Coronary artery (tissue), 2 donors: ENCODE measurements at regions not wholly inside any gene's neighbourhood (a gene's known extent, or its start where the extent isn't known, plus 50 kb on each side); places are given as distances from the start of the nearest gene placed in this dataset.

Experiments
- DNase-seq: peaks from one replicate; pipeline ENCODE4 v3.0.0-alpha.2; 2017; ENCODE audit warnings: low spot score
- H3K27ac ChIP-seq, 2 donors: fragments of 200-600 bp; sonication (generic); one replicate each; pipeline ENCODE4 v1.5.1; 2016 to 2019
- H3K4me3 ChIP-seq: fragments of 200-600 bp; sonication (generic); 2 replicates; pipeline ENCODE4 v1.5.1; 2016; ENCODE audit warnings: mild to moderate bottlenecking, moderate library complexity
- CTCF ChIP-seq: fragments of 200-600 bp; sonication (generic); IDR thresholded peaks from one replicate; pipeline ENCODE4 v1.5.1; 2019; ENCODE audit warnings: antibody characterized with exemption

DNA sequence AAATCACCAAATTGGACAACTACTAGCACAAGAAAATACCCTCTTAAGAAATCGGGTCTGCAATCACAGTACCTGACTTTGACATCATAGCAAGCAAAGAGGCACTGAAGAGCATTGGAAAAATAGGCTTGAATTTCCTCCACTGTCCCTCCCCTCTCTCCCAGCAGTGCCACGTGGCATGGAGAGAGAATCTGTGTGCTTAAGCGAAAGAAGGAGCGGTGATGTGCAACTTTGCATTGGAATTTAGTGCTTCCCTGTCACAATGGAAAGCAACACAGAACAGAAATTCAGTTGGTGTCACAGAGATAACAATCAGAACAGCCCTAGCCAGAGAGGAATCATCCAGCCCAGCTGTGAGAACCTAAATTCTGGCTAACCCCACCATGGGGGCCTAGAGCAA is 207.5 kb upstream of the SLITRK3 start:
- no peak for TF ChIP-seq CTCF
- no peak overlapping the region for H3K4me3 ChIP-seq
- DNase-seq, result no peak
- no peak overlapping the region for H3K27ac ChIP-seq

GRCh38 chr3:165395188-165395587 is 199.0 kb upstream of the SLITRK3 start:
- H3K27ac ChIP-seq, result no peak overlapping the region
- no peak overlapping the region for H3K4me3 ChIP-seq
- no peak for DNase-seq
- TF ChIP-seq CTCF, result no peak

DNA sequence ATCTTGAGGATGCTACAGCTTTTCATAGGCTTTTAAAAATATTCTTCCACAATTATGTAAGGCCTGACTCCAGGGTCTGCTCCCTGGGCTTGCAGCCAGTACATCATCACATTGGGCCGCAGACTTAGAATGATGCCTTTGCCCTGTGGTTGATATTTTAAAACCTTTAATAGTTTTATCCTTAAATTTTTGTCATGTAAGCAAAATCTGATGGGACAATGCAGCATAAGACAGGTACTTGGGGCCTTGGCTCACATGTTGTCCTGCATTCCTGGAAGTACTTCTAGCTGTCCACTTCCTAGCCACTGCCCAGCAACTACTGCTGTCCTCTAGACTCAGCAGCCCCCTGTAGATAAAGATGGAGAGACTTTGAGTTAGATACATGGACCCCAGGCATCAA is 197.3 kb upstream of the SLITRK3 start:
- Histone ChIP-seq H3K4me3 (no peak overlapping the region), H3K27ac (no peak overlapping the region)
- no peak for DNase-seq
- no peak for TF ChIP-seq CTCF

DNA sequence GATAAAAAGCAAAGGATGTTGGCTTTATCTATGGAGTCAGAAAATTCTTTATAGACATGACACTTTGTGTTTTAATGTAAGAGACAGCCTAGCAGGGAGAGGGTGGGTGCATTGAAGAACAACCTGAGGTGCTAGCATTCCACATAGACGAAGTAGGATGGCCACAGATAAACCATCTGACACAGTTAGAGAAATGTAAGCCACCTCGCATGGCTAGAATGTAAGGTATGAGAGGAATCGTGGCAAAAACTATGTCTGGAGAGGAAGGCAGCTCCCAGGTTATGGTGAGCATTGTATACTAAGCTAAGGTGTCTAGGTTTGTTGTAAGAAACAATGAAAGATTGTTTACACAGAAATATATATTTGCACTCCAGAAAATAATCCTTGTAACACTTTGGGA is 194.0 kb upstream of the SLITRK3 start:
- Histone ChIP-seq H3K27ac (no peak overlapping the region), H3K4me3 (no peak overlapping the region)
- TF ChIP-seq CTCF, result no peak
- no peak for DNase-seq

DNA sequence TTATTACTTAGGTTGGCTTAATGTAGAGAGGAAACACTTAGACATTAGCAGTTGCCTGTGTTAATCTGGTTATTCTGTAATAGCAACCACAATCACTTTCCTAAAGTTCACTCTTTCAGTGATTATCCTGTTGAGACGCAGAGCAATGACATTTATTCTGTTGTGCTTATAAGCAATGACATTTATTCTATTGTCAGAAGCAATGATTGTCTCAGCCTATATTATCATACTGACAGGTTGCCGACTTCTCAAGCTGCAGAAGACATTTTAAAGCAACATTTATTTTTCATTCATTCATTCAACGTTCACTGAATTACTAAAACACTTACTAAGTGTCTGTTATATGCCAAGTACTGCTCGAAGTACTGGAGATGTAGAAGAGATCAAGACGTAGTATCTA is 193.5 kb upstream of the SLITRK3 start:
- Histone ChIP-seq H3K4me3 (no peak overlapping the region), H3K27ac (no peak overlapping the region)
- no peak for TF ChIP-seq CTCF
- DNase-seq, result no peak

- Histone ChIP-seq H3K27ac (no peak overlapping the region), H3K4me3 (no peak overlapping the region)
- TF ChIP-seq CTCF, result no peak
- no peak for DNase-seq
Observed at GRCh38 chr3:165389064-165389463, 192.9 kb upstream of the SLITRK3 start.

DNA sequence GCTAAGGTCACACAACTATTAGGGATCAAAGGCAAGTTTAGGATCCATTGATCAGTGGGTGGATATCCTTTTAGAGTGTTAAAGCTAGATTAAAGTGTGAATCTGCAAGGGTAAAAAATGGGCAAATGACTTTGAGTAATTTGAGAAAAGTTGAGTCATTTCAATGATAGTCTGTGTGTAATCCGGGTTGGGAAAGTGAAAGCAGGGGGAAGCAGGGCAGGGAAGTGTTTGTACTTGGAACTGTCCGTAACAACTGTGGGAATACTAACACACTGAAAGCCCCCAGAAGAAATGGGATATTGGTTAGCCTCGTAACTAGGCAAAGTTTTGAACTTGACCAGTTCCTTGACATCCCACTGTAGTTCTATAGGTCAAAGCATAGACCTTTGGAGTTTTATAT is 187.2 kb upstream of the SLITRK3 start:
- H3K4me3 ChIP-seq, result no peak overlapping the region
- DNase-seq, result no peak
- TF ChIP-seq CTCF, result no peak
- H3K27ac ChIP-seq, result no peak overlapping the region
